ENCODE measurements at regions not wholly inside any gene's neighbourhood (a gene's known extent, or its start where the extent isn't known, plus 50 kb on each side); places are given as distances from the start of the nearest gene placed in this dataset.

DNA sequence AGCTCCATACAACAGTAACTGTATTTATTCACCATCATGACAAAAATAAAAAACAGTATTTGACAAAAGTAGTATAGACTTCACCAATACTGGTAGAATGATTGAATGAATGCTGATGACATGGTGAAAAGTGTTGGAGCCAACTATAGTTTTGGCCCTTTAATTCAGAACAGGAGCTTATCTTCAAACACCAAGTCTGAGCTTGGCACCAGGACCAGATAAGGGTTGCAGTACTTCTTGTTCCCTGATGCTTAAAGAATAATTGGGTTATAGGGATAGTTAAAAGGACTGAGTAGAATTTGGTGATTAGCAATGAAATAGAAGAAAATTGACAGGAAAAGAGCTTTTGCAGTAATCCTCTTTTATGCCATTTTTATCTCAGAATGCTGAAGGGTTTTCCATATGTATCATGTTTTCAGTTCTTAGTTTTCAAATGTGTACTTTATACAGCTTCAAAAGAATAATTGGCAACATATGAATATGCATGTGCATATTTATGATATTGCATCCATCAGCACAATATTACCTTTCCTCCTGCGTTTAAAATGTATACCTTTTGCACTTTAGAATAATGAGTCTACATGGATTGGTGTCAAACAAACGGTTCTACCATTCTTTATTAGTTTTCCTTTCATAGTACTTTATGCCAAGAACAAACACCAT lies 214.2 kb upstream of the ARHGAP42 start:
- DNase-seq: no peak
- Histone ChIP-seq H3K27me3 (no peaks in the 10 kb centered on the region), H3K9me3 (no peaks in the 10 kb centered on the region), H3K4me1 (peaks cover 0 to 10% (median 0%) of the 10 kb centered on the region in 12 donors), H3K4me3 (no peak overlapping the region), H3K36me3 (no peaks in the 10 kb centered on the region), H3K27ac (no peak overlapping the region)
- 70 to 82% (median 74%) methylated on average over 2 of the region's 2 CpGs for WGBS, 4 donors
- no peak for TF ChIP-seq CTCF (IDR thresholded peaks at IDR 0.05)
- no peak for TF ChIP-seq POLR2A (IDR thresholded peaks at IDR 0.05)
- peak in 3 of 4 donors; percentile 51 to 66 (median 59) for ATAC-seq
- intact Hi-C loops (cut with DNase I): no loop called here

DNA sequence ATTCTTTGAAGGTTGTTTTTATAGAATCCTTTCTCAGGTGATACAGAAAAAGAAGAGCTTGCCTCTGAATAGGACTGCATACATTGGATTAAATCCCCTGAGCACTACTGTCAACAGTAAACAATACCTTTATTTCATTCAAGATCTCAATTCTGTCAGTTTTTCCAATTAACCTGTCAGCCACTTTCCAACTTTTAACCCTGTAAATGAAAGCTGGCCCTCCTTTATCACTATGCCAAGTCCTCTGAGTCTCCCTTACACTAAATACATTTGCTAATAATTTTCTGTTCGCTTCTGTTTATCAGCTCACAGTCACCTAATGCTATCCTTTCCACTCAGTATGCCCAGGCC lies 213.7 kb upstream of the ARHGAP42 start:
- WGBS, 4 donors: 84 to 87% (median 86%) methylated on average over 1 of the region's 1 CpG
- no peak for TF ChIP-seq POLR2A (IDR thresholded peaks at IDR 0.05)
- no peak for TF ChIP-seq CTCF (IDR thresholded peaks at IDR 0.05)
- ATAC-seq: no peak
- no peak overlapping the region for H3K4me3 ChIP-seq
- H3K27ac ChIP-seq: no peak overlapping the region
- H3K9me3 ChIP-seq: no peaks in the 10 kb centered on the region
- no peaks in the 10 kb centered on the region for H3K36me3 ChIP-seq
- no peak for DNase-seq
- H3K27me3 ChIP-seq: no peaks in the 10 kb centered on the region
- intact Hi-C loops (cut with DNase I): no loop called here
- H3K4me1 ChIP-seq: peaks cover 0 to 10% (median 0%) of the 10 kb centered on the region in 12 donors

- Histone ChIP-seq H3K27me3 (no peaks in the 10 kb centered on the region), H3K9me3 (peaks cover 0 to 26% (median 7%) of the 10 kb centered on the region in 12 donors), H3K4me3 (no peak overlapping the region), H3K27ac (no peak overlapping the region), H3K36me3 (no peaks in the 10 kb centered on the region), H3K4me1 (no peaks in the 10 kb centered on the region)
- intact Hi-C loops (cut with DNase I): no loop called here
- DNase-seq: no peak
- TF ChIP-seq POLR2A (IDR thresholded peaks at IDR 0.05) (no peak), CTCF (IDR thresholded peaks at IDR 0.05) (no peak)
- 74 to 82% (median 79%) methylated on average over 2 of the region's 2 CpGs for WGBS, 4 donors
- ATAC-seq: no peak
Observed at GRCh38 chr11:100484948-100485347, 202.1 kb upstream of the ARHGAP42 start.

- TF ChIP-seq CTCF (IDR thresholded peaks at IDR 0.05): no peak
- TF ChIP-seq POLR2A (IDR thresholded peaks at IDR 0.05): no peak
- H3K4me1 ChIP-seq: no peaks in the 10 kb centered on the region
- 78 to 85% (median 81%) methylated on average over 3 of the region's 3 CpGs for WGBS, 4 donors
- peaks cover 0 to 23% (median 7%) of the 10 kb centered on the region in 12 donors for H3K9me3 ChIP-seq
- no peak for DNase-seq
- H3K36me3 ChIP-seq: no peaks in the 10 kb centered on the region
- no peak for ATAC-seq
- intact Hi-C loops (cut with DNase I): no loop called here
- no peak overlapping the region for H3K4me3 ChIP-seq
- no peaks in the 10 kb centered on the region for H3K27me3 ChIP-seq
- no peak overlapping the region for H3K27ac ChIP-seq
Observed at GRCh38 chr11:100498780-100499179, 188.3 kb upstream of the ARHGAP42 start.

Data from heart left ventricle (tissue), 16 donors.